SIG-M5 treated with dmso at 0.1 percent for 504 hours (cell line): ENCODE measurements at regions not wholly inside any gene's neighbourhood (a gene's known extent, or its start where the extent isn't known, plus 50 kb on each side); places are given as distances from the start of the nearest gene placed in this dataset.

Experiments used
- DNase-seq: peaks from one replicate; lab custom pipeline; 2025; ENCODE audit not compliant: unreplicated experiment; lab: John Stamatoyannopoulos, UW

DNA sequence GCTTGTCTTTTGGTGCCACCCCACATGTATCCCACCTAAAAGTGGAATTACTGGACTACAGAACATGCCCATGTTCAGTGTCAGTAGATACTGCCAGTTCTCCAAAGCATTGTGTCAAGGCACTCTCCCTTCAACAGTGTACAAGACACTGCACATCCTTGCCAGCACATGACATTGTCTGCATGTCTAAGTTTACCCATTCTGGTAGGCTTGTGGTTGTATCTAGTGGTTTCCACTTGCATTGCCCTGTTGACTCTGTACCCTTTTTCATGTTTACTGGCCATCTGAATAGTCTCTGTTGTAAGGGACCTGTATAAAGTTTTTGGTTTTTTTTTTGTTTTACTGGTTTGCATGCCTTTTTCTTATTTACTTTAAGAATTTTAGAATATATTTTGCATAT lies 222.4 kb upstream of the CNR1 start:
- no peak for DNase-seq

- no peak for DNase-seq
Observed at GRCh38 chr6:88386167-88386566, 220.0 kb upstream of the CNR1 start.

DNA sequence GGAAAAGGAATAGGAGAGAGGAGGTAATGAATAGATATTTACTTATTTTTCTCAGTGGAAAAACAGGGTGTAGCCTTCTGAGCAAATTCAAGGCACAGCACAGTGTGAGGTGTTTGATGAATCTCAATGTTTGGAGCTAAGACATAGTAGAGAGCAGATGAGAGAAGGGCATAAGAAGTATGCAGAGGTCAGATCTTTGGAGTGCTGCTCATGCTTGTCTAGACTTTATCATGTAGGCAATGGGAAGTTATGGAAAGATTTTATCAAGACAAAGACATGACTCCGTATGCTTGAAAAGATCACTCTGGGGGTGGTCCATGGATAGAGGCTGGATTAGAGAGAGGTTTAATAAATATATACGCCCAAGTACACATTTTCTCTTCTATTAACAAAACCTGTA lies 217.0 kb upstream of the CNR1 start:
- DNase-seq, result no peak

- DNase-seq, result no peak
Observed at GRCh38 chr6:88381289-88381642, 215.1 kb upstream of the CNR1 start.

DNA sequence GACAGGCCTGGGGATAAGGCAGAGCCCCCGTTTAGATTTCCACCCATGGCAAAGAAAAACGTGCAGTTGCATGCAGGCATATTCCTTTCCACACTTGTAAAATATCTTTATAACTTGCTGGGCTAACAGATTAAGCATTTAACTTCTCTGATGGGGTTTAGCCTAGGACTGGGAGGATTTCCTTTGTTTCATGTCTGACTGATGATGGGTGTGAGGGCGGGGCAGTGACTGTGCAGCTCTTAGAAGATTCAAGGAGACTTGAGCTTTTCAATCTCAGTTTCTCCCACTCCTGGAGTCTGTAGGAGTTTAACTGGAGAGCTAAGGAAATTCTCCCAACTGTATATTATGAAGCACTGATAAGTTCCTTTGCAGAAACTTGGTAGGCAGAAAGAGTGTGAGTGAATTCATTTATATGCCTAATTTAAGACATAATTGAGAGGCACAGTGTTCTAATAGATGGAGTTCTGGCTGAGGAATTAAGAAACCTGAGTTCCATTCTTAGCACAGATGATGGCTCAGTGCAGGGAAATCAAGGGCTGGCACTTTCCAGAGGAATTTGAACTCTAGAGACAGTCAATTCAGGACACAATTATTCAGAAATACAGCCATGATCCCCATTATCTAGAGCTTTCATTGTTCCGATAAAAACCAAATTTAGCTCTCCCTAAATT lies 214.6 kb upstream of the CNR1 start:
- no peak for DNase-seq

DNA sequence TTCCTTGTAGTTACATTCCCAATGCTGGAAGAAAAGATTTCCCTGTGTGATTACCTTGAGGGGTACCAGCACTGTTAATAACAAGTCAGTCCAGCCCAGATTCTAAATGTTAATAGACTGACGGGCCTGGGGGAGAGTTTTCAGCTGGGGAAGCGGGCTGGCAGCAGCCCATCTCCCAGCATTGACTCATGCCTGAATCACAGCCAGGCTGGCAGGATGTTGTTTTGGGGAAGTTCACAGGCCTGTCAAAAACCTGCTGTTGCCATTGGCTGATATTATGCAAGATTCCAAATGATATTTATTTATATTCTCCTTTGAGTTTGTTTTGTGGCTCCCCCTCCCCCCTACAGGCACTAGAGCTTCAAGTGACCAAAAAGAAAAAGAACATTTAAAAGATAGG lies 213.9 kb upstream of the CNR1 start:
- DNase-seq, result peak; percentile 75

GRCh38 chr6:88378639-88379038 lies 212.5 kb upstream of the CNR1 start:
- DNase-seq, result no peak

DNA sequence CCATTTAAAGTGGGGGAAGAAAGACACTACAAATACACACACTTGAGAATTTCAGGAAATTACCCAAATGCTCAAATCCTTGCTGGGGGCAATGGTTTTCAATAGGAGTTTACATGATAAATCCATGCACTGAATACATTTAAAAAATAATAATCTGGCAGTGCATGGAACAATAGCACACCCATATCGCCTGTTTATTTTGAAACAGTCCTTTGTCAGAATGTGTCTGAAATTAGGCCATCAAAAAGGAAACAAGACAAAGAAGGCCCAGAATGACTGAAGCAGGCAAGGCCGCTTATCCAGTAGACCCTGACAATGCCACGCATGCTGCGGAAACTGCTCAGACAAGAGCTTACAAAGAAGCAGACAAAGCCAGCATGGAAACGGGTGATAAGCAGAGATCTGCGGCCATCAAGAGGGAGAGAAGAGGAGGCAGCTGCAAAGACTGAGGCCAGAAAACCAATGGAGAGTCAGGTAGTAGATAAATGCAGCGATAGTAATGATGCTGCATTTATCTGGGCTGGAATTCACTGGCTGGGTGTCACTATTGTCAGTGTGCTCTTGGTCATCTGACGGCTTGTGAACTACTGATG lies 211.9 kb upstream of the CNR1 start:
- no peak for DNase-seq

DNA sequence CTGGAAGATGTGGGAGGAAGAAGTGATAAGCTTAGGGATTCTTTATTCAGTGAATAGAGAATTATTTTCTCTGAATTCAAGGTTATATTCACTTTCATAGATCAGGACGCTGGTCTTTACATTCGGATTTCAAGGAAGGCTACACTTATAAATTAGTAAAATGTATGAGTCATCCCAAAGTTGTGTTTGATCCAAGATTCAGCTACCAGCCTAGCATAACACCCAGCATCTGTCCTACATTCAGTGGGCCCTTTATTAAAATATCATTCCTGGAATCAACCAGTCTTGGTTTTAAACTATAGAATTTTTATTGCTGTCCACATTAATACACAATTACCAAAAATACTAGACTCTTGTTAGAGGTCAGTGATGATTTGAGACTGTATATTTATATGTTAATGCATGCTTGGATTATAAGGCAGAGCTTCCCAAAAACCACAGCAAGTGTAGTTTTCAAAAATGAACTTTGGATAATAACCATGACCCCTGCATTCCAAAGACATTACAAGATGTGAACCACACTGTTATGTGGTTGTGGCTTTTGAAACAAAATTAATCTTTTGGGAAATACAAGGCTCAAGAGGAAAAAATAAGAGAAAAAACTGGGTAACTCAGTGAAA lies 210.7 kb upstream of the CNR1 start:
- no peak for DNase-seq

DNA sequence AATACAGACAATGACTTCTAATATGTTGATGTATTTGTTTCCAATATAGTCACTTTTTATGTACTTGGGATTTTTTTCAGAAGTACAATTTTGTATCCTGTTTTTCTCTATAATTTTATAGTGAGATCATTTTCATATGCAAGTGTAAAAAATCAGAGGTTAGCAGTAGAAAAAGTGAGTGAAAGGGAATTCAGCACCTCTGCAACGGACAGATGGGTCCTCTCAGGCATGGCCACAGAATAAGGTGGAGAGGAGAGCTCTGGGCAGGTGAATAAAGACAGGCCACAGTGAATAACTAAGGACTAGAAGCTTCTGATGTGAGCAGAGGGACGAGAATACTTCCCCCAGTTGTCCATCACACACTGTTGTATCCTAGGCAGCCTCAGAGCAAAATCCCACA lies 210.1 kb upstream of the CNR1 start:
- DNase-seq, result no peak

GRCh38 chr6:88374553-88374952 lies 208.4 kb upstream of the CNR1 start:
- no peak for DNase-seq

DNA sequence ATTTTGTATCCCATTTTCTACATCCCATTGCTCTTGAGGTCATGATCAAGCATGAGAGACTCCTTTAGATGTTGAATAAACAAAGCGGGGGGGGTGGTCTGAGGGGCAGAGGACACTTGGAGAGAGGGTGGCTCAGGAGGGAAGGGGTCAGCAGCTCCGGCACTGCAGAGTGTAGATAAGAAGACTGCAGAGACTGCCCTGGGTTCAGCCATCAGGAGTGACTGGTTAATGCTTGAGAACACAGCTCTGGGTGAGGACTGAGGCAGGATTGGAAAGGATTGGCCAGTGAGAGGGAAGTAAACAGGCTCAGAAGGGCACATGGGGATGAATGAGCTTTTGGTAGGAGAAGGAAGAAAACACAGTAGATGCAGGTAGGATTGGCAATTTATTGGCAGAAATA lies 205.3 kb upstream of the CNR1 start:
- no peak for DNase-seq

GRCh38 chr6:88370127-88370710 lies 204.1 kb upstream of the CNR1 start:
- DNase-seq, result no peak

DNA sequence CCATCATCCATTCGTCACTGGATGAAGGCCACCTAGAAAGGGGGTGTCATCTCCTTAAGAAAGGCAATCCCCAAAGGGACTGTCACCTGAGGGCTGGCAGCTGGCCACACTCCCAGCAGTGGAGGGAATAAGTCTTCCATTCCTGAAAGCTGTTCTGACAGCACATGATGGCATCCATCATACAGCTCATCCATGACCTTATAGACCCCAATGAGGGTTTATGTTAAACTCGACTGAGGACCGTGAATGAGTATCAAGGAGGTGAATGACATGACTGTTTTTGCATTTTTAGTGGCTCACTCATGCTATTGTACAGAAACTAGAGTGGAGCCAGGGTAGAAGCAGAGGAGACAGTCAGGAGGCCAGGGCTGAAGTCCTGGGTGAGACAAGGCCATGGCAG lies 203.1 kb upstream of the CNR1 start:
- DNase-seq, result no peak

GRCh38 chr6:88368071-88368787 lies 202.1 kb upstream of the CNR1 start:
- DNase-seq, result no peak

DNA sequence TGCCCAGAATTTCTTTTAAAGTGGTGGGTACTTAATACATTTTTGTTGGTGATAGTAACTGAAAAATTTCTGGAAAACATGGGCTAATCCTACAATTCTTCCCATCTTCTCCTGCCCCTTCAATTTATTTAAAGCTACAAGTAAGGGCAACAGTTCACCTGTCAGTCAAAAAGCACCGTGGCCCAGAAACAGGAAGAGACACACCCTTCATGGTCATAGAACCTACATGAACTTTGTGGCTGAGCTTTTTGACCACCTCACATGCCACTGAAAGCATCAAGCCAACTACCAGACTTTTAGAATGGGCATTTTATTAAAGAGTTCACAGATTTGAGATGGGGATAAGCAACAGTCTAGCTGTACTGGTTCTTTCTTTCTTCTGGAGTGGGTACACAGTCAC lies 201.1 kb upstream of the CNR1 start:
- no peak for DNase-seq

- no peak for DNase-seq
Observed at GRCh38 chr6:88366672-88367071, 200.5 kb upstream of the CNR1 start.

DNA sequence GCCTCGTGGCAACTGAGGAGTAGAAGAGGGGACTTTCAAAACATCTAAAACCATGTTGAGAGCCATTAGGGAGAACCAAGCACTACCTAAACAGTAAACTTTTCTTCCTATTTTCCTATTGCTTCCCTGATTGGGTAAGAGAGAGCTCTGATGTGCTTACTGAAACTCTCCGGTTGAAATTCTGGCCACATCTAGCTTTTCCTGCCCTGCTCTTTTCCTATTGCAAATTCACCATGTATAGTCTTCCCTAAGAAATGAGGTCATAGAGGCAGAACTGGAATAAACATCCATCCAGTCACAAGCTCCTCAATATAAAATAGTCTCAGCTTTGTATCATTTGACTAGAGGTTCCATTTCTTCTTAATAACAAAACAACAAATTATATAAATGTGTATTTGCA lies 199.5 kb upstream of the CNR1 start:
- no peak for DNase-seq

GRCh38 chr6:88365230-88365629 lies 199.1 kb upstream of the CNR1 start:
- DNase-seq, result no peak

DNA sequence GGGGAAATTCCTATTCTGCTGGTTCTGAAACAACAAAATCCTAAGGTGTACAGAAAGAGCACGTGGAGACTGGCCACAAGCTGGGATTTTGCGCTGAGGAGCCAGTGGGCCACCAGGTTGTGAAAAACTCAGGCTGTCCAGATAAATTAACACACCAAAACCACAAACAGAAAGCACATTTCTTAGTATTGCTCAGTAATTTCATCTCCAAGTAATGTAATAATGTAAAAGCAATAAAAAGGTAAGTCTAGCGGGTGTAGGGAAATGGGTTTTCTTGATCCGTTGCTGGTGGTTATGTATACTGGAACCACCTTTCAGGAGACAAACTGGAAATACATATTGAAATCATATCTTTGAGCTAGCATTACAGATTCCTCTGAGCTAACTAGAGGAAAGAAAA lies 195.6 kb upstream of the CNR1 start:
- no peak for DNase-seq

DNA sequence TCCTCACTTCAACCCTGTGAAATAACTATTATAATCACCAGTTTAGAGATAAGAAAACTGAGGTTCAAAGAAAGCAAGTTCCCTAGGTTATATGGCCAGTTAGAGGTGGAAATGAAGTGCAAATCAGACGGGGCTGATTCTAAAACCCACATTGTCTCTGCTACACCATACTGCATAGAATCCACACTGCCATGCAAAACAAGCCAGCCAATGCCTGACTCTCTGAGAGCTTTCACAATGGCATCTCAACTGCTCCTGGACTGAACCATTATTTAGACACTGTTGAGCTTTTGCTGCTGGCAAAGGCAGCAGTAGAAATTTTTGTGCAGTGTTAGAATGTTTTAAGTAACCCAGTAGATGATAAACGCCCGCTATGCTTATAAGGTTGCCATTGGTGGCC lies 195.2 kb upstream of the CNR1 start:
- DNase-seq, result no peak
